ENCODE measurements at regions not wholly inside any gene's neighbourhood (a gene's known extent, or its start where the extent isn't known, plus 50 kb on each side); places are given as distances from the start of the nearest gene placed in this dataset.

- peak overlapping the region; percentile 41 for H3K4me2 ChIP-seq
- no peak overlapping the region for H2AFZ ChIP-seq
- H4K20me1 ChIP-seq (ENCODE audit: insufficient read depth, poor library complexity, severe bottlenecking) = no peaks in the 10 kb centered on the region
- no peaks in the 10 kb centered on the region for H3K9me2 ChIP-seq (replicated peaks; ENCODE audit: insufficient read depth)
- H3K4me1 ChIP-seq (ENCODE audit: insufficient read depth) = peaks cover 7% of the 10 kb centered on the region
- no peaks in the 10 kb centered on the region for H3K36me3 ChIP-seq (replicated peaks; ENCODE audit: insufficient read depth, low read depth)
- no peak for DNase-seq (ENCODE audit: low spot score)
- no peaks in the 10 kb centered on the region for H3K79me2 ChIP-seq
- WGBS (ENCODE audit: low lambda C conversion rate, missing lambda C conversion rate) = 14% methylated on average over 5 of the region's 5 CpGs
- H3K27ac ChIP-seq = peak overlapping the region; percentile 49
- H3K4me3 ChIP-seq = no peak overlapping the region
- no peaks in the 10 kb centered on the region for H3K9me3 ChIP-seq (ENCODE audit: low read depth)
- no peaks in the 10 kb centered on the region for H3K27me3 ChIP-seq
- no peak for TF ChIP-seq EZH2phosphoT487 (IDR thresholded peaks at IDR 0.05; ENCODE audit: low read depth, severe bottlenecking, unreplicated experiment)
- TF ChIP-seq, protein P1, sequence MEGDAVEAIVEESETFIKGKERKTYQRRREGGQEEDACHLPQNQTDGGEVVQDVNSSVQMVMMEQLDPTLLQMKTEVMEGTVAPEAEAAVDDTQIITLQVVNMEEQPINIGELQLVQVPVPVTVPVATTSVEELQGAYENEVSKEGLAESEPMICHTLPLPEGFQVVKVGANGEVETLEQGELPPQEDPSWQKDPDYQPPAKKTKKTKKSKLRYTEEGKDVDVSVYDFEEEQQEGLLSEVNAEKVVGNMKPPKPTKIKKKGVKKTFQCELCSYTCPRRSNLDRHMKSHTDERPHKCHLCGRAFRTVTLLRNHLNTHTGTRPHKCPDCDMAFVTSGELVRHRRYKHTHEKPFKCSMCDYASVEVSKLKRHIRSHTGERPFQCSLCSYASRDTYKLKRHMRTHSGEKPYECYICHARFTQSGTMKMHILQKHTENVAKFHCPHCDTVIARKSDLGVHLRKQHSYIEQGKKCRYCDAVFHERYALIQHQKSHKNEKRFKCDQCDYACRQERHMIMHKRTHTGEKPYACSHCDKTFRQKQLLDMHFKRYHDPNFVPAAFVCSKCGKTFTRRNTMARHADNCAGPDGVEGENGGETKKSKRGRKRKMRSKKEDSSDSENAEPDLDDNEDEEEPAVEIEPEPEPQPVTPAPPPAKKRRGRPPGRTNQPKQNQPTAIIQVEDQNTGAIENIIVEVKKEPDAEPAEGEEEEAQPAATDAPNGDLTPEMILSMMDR (IDR thresholded peaks at IDR 0.05; ENCODE audit: poor library complexity) = no peak
- no peak for TF ChIP-seq EZH2 (IDR thresholded peaks at IDR 0.05; ENCODE audit: borderline replicate concordance)
Observed at GRCh38 chr10:109306698-109307097, 616.6 kb downstream of the XPNPEP1 start.

GRCh38 chr10:109287858-109288257 is 635.5 kb downstream of the XPNPEP1 start:
- Histone ChIP-seq H3K36me3 (replicated peaks; ENCODE audit: insufficient read depth, low read depth) (no peaks in the 10 kb centered on the region), H3K4me2 (no peak overlapping the region), H3K4me1 (ENCODE audit: insufficient read depth) (peaks cover 5% of the 10 kb centered on the region), H3K27me3 (no peaks in the 10 kb centered on the region), H3K4me3 (no peak overlapping the region), H2AFZ (no peak overlapping the region), H3K79me2 (no peaks in the 10 kb centered on the region), H3K9me2 (replicated peaks; ENCODE audit: insufficient read depth) (no peaks in the 10 kb centered on the region), H3K9me3 (ENCODE audit: low read depth) (no peaks in the 10 kb centered on the region), H3K27ac (no peak overlapping the region), H4K20me1 (ENCODE audit: insufficient read depth, poor library complexity, severe bottlenecking) (no peaks in the 10 kb centered on the region)
- 89% methylated on average over 3 of the region's 3 CpGs for WGBS (ENCODE audit: low lambda C conversion rate, missing lambda C conversion rate)
- TF ChIP-seq EZH2phosphoT487 (IDR thresholded peaks at IDR 0.05; ENCODE audit: low read depth, severe bottlenecking, unreplicated experiment) = no peak
- TF ChIP-seq, protein P1 (IDR thresholded peaks at IDR 0.05; ENCODE audit: poor library complexity) = no peak
- no peak for TF ChIP-seq EZH2 (IDR thresholded peaks at IDR 0.05; ENCODE audit: borderline replicate concordance)
- no peak for DNase-seq (ENCODE audit: low spot score)

GRCh38 chr10:109282510-109282909 is 640.8 kb downstream of the XPNPEP1 start:
- Histone ChIP-seq H3K79me2 (no peaks in the 10 kb centered on the region), H2AFZ (no peak overlapping the region), H3K9me3 (ENCODE audit: low read depth) (no peaks in the 10 kb centered on the region), H3K9me2 (replicated peaks; ENCODE audit: insufficient read depth) (no peaks in the 10 kb centered on the region), H3K27ac (peak overlapping the region; percentile 21), H4K20me1 (ENCODE audit: insufficient read depth, poor library complexity, severe bottlenecking) (no peaks in the 10 kb centered on the region), H3K36me3 (replicated peaks; ENCODE audit: insufficient read depth, low read depth) (no peaks in the 10 kb centered on the region), H3K4me3 (no peak overlapping the region), H3K4me1 (ENCODE audit: insufficient read depth) (peaks cover 10% of the 10 kb centered on the region), H3K27me3 (no peaks in the 10 kb centered on the region), H3K4me2 (peak overlapping the region; percentile 16)
- peak; percentile 50 for DNase-seq (ENCODE audit: low spot score)
- no peak for TF ChIP-seq EZH2 (IDR thresholded peaks at IDR 0.05; ENCODE audit: borderline replicate concordance)
- TF ChIP-seq EZH2phosphoT487 (IDR thresholded peaks at IDR 0.05; ENCODE audit: low read depth, severe bottlenecking, unreplicated experiment) = no peak
- TF ChIP-seq, protein P1 (IDR thresholded peaks at IDR 0.05; ENCODE audit: poor library complexity) = no peak

DNA sequence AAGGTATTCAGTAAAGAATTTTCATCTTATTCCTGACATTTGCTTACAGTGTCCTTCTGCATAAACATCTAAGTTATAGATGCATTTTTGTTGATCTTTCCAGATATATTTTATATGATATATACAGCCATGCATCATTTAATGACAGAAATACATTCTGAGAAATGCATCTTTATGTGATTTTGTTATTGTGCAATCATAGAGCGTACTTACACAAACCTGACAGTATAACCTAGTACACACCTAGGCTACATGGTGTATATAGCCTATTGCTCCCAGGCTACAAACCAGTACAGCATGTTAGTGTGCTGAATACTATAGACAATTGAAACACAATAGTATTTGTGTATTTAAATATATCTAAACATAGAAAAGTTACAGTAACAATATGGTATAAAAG is 642.0 kb downstream of the XPNPEP1 start:
- WGBS (ENCODE audit: low lambda C conversion rate, missing lambda C conversion rate) = 95% methylated on average over 1 of the region's 1 CpG
- Histone ChIP-seq H3K36me3 (replicated peaks; ENCODE audit: insufficient read depth, low read depth) (no peaks in the 10 kb centered on the region), H3K4me2 (no peak overlapping the region), H3K27ac (no peak overlapping the region), H3K4me3 (no peak overlapping the region), H3K9me3 (ENCODE audit: low read depth) (no peaks in the 10 kb centered on the region), H3K4me1 (ENCODE audit: insufficient read depth) (peaks cover 10% of the 10 kb centered on the region), H3K79me2 (no peaks in the 10 kb centered on the region), H3K27me3 (no peaks in the 10 kb centered on the region), H3K9me2 (replicated peaks; ENCODE audit: insufficient read depth) (no peaks in the 10 kb centered on the region), H4K20me1 (ENCODE audit: insufficient read depth, poor library complexity, severe bottlenecking) (no peaks in the 10 kb centered on the region), H2AFZ (no peak overlapping the region)
- TF ChIP-seq, protein P1 (IDR thresholded peaks at IDR 0.05; ENCODE audit: poor library complexity) = no peak
- no peak for TF ChIP-seq EZH2 (IDR thresholded peaks at IDR 0.05; ENCODE audit: borderline replicate concordance)
- no peak for TF ChIP-seq EZH2phosphoT487 (IDR thresholded peaks at IDR 0.05; ENCODE audit: low read depth, severe bottlenecking, unreplicated experiment)
- no peak for DNase-seq (ENCODE audit: low spot score)
